SK-MEL-5 (cell line): ENCODE measurements at regions not wholly inside any gene's neighbourhood (a gene's known extent, or its start where the extent isn't known, plus 50 kb on each side); places are given as distances from the start of the nearest gene placed in this dataset.

ENCODE experiments used
- DNase-seq: peaks from one replicate; pipeline ENCODE4 v3.0.0-alpha.2; 2016; ENCODE audit warnings: low read depth, low spot score
- in situ Hi-C: cut with HindIII; loops from 2 replicates; pipeline ENCODE4 v1.10.0; 2016; ENCODE audit warnings: low sequenced_read_pairs, high pct_unique_total_duplicates, low pct_unique_long_range_greater_than_20kb

DNA sequence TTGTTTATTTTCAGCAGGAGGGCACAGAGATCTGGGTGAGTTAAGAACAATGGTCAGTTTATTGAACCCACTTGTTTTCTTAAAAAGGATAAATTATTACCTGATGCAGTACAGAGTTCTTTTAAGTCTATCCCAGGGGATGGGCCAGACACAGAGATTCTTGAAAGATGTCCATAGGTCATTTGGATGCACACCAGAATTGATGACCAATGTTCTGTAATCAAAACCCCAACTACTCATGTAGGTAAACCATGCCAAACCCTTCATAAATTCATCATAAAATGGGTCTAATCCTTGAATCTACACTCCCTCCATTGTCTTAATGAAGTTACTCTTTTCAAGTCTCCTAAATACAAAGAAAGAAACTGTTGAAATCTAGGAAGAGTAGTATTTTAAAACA, 273.0 kb upstream of the COL8A1 start:
- DNase-seq: no peak
- in situ Hi-C loops: no loop called here

DNA sequence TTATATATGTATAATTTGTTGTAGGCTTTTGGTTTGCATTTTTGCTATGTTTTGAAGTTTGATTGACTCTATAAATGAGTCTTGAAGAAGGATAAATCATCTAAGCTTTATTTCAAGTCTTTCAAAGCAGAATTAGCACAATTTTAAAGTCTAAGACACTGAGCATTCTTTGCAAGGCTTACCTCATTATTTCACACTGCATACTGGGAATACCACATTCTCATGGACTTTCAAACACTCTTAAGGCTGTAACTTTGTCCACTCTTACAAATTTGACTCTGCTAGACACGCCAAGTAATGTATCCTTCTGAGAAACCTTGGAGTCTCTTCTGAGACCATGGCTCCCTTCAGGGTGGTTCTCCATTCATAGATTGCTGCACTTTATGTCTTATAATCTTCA, 281.3 kb upstream of the COL8A1 start:
- in situ Hi-C loops: no loop called here
- no peak for DNase-seq

DNA sequence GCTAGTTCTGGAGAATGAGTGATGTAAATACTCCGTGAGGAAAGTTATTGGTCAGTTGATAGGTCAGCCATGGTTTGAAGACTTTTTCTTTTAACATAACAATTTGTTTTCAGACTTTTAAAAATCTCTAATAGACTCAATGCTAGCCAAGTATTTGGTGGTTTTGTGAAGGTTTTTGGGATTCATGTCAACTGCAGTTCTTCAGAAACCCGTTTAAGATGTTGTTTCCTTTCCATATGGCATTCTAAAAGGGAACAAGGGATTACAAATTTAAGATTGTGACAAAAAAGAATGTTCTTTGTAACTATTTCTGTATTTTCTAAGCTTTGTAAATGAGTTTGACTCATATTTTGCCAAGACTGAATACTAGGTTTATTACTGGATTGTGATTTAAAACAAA, 281.7 kb upstream of the COL8A1 start:
- in situ Hi-C loops: no loop called here

DNA sequence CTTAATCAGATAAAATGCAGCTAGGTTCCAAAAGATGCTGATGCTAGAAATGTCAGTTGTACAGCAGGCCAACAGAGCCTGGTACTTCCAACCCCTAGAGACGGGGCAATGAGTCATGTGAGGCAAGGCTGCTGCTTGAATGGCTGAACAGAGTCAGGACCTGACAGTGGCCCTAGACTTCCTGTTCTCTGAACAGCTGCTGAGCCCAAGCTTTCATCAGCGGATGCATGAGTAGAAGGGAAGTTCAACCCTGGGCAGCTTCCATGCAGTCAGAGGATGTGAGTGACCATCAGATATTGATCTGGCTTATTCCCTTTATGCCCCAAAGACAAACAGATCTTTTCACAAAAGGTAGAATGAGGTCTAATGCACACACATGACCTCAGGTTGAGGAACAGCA, 282.9 kb upstream of the COL8A1 start:
- DNase-seq: no peak
- in situ Hi-C loops: no loop called here

More for the DNA sequence above, 281.7 kb upstream of the COL8A1 start:
- DNase-seq: no peak

DNA sequence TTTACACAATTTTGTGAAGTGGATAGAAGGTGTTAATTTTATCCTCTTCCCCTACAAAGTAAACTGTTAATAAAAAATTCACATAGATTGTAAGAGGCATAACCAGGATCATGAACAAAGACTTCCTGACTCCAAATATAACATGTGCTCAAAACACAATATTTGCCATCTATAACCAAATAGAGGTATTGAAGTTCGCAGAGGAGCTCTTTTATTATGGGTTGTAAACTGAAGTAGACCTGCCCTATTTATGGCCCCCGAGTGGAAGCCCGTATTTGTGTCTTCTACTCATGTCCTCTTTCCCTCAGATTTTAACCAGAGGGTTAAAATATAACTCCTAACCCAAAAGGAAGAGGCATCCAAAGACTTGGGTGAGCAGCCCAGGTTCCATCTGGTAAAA, 285.6 kb upstream of the COL8A1 start:
- no peak for DNase-seq
- in situ Hi-C loops: no loop called here

DNA sequence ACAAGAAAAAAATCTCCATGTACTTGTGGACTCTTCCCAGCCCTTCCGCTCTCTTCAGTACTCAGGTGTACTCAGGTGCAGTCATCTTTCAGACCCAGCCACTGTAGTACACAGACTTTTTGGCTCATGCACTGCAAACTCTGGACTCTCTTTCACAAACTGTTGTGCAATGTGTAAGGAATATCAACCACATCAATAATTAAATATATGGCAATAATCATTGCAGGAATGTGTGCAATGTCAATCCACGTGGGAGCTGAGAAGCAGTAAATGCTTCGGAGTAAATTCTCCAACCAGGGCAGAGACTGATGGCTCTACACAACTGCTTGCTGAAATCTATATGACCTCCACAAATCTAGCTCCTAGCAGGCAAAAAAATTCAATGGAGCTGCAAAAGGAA, 287.3 kb upstream of the COL8A1 start:
- in situ Hi-C loops: no loop called here
- DNase-seq: no peak

DNA sequence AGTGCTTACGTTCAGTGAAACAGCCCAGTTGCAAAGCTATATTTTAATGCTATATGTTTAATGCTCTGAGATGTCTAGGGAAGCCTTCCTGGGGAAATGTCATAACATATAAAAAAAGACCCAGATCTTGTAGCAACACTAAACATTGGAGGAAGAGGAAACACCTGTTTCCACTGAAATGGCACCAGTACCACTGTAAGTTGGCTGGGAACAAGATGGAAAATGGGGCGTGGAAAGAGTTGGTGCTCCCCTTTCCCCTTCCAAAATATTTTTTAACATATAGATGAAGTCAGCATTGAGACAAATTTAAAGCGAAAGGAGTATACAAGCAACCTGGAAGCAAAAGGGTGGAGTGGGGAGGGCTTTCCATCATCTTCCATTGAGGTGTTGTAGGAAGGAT, 289.9 kb upstream of the COL8A1 start:
- DNase-seq: no peak
- in situ Hi-C loops: no loop called here

DNA sequence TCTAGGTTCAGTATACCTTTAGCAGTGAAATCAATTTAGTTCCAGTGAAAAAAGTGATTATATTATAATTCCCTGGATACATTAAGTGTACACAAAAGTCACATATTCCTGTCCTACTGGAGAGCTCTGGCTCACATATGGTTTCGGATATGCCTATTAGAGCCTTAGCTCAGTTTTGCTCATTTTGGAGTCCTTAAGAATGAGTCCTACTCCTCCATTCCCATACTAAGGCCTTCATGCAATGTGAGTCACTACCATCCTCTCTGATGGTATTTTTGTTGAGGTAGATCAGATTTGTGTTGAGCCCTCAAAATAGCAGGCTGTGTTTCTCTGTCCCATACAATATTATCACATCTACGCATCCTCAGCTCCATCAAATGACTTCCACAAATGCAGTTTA, 294.2 kb upstream of the COL8A1 start:
- in situ Hi-C loops: no loop called here
- no peak for DNase-seq

DNA sequence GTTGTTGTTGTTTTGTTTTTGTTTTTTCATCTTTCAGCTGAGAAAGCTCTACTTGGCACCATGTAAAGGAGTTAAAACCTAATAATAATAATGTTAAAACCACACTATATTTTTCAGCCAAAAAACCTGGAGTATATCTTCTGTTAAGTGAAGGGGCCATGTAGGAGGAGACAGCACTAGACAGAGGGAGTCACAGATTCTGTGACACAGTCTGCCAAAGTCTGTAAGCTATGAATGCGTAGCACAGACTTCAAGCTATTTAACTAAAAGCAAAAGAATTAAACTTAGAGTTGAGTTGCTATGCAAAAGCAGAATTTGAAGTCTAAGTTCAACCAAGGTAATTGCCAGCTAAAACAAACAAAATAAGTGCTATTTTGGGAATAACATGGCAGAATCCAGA, 296.0 kb upstream of the COL8A1 start:
- in situ Hi-C loops: no loop called here
- no peak for DNase-seq

DNA sequence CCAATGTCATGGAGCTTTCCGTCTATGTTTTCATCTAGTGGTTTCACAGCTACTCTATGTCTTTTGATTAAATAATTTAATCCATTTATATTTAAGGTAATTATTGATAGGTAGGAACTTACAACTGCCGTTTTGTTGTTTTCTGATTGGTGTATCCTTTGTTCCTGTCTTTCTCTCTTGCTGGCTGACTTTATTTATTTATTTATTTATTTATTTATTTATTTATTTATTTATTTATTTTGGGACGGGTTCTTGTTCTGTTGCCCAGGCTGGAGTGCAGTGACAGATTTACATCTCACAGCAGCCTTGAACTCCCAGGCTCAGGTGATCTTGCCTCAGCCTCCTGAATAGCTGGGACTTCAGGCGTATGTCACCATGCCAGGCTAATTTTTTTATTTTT, 299.2 kb upstream of the COL8A1 start:
- in situ Hi-C loops: no loop called here
- no peak for DNase-seq

DNA sequence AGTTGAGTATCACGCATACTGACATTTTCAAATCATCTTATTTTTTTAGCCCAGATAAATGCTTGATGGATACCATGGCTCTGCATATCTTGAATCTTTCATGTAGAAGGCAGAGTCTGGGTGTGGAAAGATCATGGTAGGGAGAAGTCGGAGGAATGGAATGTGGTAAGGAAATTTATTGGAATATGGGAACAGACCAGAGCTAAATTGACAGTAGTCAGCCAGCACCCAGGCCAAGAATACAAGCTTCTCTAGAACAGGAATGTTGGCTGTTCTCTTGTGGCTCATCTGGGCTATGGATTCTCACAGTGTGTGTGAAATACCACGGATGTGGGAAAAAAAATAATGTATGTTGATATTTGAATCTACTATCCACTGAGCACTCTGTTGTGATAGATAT, 305.7 kb upstream of the COL8A1 start:
- in situ Hi-C loops: no loop called here
- no peak for DNase-seq

DNA sequence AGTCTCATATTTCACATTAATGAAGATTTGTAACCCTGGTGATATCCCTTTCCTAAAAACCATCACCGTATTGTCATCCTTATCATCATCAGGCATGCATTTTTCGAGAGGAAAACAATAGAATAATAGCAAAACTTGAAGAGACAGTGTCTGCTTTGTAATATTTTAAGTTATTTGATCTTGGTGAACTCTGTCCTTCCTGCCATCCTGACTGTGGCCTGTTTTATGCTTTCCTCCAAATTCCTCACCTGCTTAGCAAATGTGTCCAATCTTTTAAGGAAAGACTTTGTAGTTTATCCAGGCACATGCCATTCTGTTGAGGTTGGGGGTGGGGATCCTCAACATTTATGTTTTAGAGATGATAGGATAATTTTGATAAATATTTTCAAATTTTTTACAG, 306.1 kb upstream of the COL8A1 start:
- in situ Hi-C loops: no loop called here
- DNase-seq: no peak

DNA sequence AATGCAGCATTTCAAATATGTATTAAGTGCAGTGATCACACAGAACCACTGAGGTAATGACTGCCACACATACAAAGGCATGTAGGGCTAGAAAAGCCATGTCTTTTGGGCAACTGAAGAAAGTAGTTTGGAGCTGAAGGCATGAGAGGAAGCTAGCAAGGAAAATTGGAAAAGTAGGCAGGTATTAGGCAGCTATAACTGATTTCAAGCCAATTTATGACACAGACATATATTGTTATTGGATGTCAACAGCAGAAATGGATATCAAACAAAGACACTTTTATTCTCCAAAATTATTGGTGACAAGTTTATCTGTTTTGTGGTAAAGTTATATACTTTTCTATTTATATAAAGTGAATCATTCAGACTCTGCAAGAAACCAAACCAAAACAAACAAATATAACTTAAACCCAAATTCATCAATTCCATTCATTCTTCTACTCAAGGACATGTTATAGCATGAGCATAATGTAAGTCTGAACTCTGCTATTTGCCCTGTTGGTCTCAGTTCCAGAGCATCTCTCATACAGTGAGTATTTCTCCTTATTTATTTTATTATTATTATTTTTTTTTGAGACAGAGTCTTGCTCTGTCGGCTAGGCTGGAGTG, 307.4 kb upstream of the COL8A1 start:
- in situ Hi-C loops: no loop called here
- no peak for DNase-seq

DNA sequence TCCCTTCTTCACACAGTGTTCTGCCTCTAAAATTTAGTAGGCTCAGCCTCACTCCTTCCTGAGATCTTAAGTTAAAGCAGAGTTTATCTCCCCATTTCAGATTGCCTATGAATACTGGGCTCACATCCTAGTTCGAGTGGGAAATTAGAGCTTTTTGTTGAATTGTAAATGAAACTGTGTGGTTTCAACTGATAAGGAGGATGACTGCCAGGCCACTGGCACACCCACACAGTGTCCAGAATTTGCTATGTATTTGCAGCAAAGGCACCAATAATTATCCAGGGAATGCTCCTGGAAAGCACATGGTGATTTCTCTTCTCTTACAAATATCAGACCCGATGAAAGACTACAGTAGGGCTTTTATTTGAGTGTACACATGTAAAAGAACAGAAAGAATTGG, 308.1 kb upstream of the COL8A1 start:
- no peak for DNase-seq
- in situ Hi-C loops: no loop called here

DNA sequence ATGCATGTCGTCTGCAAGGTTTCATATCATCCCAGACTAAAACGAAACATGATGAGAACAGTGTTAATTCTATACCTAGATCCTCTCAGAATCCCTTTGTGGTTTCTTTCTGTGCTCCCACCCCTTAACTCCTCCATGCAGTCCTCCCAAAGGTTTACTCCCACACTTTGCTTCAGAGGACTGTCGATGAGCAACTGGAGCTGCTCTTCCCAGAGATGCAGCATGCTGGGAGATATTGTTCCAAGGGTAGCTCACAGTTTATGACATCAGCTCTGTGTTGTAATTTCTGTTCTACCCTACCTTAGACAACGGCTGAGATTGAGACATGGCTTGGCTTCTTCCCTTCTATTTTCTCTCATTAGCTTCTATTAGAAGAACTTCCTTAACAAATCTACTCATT, 313.0 kb upstream of the COL8A1 start:
- in situ Hi-C loops: no loop called here
- no peak for DNase-seq

DNA sequence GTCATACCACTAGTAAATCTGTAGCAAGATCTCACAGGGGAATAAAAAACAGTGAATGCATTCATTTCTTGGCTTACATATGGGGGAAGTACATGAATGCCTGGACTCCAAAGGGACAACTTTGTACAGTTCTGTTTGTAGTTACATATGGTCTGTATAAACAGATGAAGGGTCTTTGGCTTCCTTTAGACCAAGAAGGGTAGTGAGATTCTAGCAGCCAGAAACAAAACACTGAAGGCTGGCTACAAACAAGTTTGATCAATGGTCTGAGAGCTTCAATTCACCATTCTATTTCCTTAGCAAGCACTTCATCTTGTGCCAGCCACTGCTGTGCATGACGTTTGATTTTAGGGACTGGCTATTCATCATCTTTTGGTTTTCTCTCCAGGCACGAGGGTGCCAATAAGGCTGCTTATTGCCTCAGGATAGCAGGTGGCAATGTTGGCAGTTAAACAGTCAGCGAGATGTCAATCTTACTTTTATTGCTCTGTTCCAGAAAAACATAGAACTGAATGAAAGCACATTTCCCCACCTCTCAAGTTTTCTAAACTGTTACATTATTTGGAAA, 313.7 kb upstream of the COL8A1 start:
- DNase-seq: no peak
- in situ Hi-C loops: no loop called here

DNA sequence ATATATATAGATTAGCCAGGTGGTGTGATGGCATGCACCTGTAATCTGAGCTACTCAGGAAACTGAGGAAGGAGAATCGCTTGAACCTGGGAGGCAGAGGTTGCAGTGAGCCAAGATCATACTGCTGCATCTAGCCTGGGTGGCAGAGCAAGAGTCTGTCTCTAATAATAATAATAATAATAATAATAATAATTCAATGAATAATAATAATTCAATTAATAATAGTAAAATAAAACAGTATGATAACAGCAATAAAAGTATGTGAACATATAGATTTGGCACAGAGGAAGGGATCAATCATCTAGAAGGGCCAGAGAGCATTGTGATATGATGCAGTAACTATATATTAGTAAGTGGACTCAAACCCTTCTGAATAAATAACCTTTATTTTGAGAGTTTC, 314.5 kb upstream of the COL8A1 start:
- in situ Hi-C loops: no loop called here
- no peak for DNase-seq

DNA sequence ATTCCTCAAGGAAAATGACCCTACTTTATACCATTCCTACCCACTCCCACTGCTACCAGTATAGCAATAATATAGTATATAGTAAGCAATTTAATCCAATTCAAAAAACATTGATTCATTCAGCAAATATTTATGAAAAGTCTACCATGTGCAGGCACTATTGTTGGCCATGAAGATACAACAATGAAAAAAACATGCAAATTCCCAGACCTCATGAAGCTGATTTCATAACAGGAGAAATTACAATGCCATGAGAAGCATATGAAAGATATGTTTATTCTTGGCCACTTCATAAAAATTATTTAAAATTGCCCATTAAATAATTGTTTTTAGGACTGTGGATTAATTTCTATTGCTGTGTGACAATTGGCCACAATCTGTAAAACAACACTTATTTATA, 315.8 kb upstream of the COL8A1 start:
- in situ Hi-C loops: no loop called here
- DNase-seq: no peak

DNA sequence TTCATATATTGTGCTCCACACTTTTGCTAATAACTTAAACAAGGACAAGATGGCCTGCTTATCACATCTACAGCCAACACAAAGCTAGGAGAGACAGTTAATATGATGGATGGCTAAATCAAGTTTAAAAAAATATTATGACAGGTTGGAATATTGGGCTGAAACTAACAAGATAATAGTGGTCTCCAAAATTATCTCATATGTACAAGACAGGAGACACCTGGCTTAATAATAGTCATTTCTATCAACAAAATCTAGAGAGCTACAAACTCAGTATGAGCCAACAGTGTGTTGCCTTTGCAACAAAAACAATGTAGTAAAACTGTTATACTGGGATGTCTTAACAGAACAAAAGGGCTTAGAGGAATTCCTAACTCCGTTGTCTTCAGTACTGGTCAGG, 317.1 kb upstream of the COL8A1 start:
- DNase-seq: no peak
- in situ Hi-C loops: no loop called here

DNA sequence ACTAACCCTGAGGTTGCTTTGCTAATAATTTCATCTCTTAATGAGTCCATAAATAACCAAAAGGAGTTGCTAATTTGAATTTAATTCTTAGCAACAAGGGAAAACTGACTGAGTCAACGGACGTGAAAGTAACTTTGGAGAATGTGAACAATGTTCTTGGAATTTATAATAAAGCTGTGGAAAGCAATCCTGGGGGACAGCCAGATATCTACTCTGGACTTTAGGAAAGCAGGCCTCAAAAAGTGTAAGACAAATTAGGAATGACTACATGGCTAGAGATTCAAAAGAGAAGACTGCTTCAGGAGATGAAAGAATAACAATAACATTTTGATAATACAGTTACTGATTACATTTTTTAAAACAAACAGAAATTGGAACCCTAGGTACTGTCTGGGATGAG, 318.4 kb upstream of the COL8A1 start:
- in situ Hi-C loops: no loop called here
- no peak for DNase-seq
